Stromal cell of bone marrow (primary cell): ENCODE measurements at regions not wholly inside any gene's neighbourhood (a gene's known extent, or its start where the extent isn't known, plus 50 kb on each side); places are given as distances from the start of the nearest gene placed in this dataset.

Source experiments
- DNase-seq: peaks from one replicate; pipeline ENCODE4 v3.0.0-alpha.2; 2012; ENCODE audit warnings: low read depth

GRCh38 chr14:42750771-42751170 lies 1144.1 kb downstream of the LRFN5 start:
- DNase-seq, result no peak

GRCh38 chr14:42742084-42742483 lies 1135.4 kb downstream of the LRFN5 start:
- DNase-seq, result no peak

- no peak for DNase-seq
Observed at GRCh38 chr14:42736408-42736807, 1129.7 kb downstream of the LRFN5 start.

GRCh38 chr14:42734041-42734440 lies 1127.4 kb downstream of the LRFN5 start:
- DNase-seq, result no peak

- DNase-seq, result no peak
Observed at GRCh38 chr14:42732005-42732404, 1125.3 kb downstream of the LRFN5 start.

GRCh38 chr14:42731480-42731879 lies 1124.8 kb downstream of the LRFN5 start:
- DNase-seq, result no peak

GRCh38 chr14:42729681-42730080 lies 1123.0 kb downstream of the LRFN5 start:
- no peak for DNase-seq

- no peak for DNase-seq
Observed at GRCh38 chr14:42719391-42719790, 1112.7 kb downstream of the LRFN5 start.

GRCh38 chr14:42715316-42715715 lies 1108.6 kb downstream of the LRFN5 start:
- DNase-seq, result no peak

GRCh38 chr14:42710071-42710470 lies 1103.4 kb downstream of the LRFN5 start:
- DNase-seq, result no peak

GRCh38 chr14:42703501-42703900 lies 1096.8 kb downstream of the LRFN5 start:
- no peak for DNase-seq

- no peak for DNase-seq
Observed at GRCh38 chr14:42687421-42687820, 1080.7 kb downstream of the LRFN5 start.

- DNase-seq, result no peak
Observed at GRCh38 chr14:42683707-42684106, 1077.0 kb downstream of the LRFN5 start.

GRCh38 chr14:42676636-42677035 lies 1070.0 kb downstream of the LRFN5 start:
- no peak for DNase-seq

GRCh38 chr14:42673963-42674362 lies 1067.3 kb downstream of the LRFN5 start:
- no peak for DNase-seq

- no peak for DNase-seq
Observed at GRCh38 chr14:42671636-42672035, 1065.0 kb downstream of the LRFN5 start.

GRCh38 chr14:42665083-42665482 lies 1058.4 kb downstream of the LRFN5 start:
- no peak for DNase-seq

GRCh38 chr14:42664190-42664589 lies 1057.5 kb downstream of the LRFN5 start:
- DNase-seq, result no peak

GRCh38 chr14:42654707-42655106 lies 1048.0 kb downstream of the LRFN5 start:
- DNase-seq, result no peak

- DNase-seq, result no peak
Observed at GRCh38 chr14:42642787-42643186, 1036.1 kb downstream of the LRFN5 start.

GRCh38 chr14:42633504-42634095 lies 1026.9 kb downstream of the LRFN5 start:
- DNase-seq, result no peak

- DNase-seq, result no peak
Observed at GRCh38 chr14:42629553-42629952, 1022.9 kb downstream of the LRFN5 start.

- no peak for DNase-seq
Observed at GRCh38 chr14:42628602-42629001, 1021.9 kb downstream of the LRFN5 start.

- no peak for DNase-seq
Observed at GRCh38 chr14:42626986-42627385, 1020.3 kb downstream of the LRFN5 start.
